Fibroblast of the aortic adventitia (primary cell): ENCODE measurements at regions not wholly inside any gene's neighbourhood (a gene's known extent, or its start where the extent isn't known, plus 50 kb on each side); places are given as distances from the start of the nearest gene placed in this dataset.

Experiments
- DNase-seq: peaks from one replicate; pipeline ENCODE4 v3.0.0-alpha.2; 2010; ENCODE audit warnings: low read depth
- H3K4me3 ChIP-seq: 2 replicates; pipeline ENCODE4 v1.5.1; 2011; ENCODE audit warnings: low read depth, mild to moderate bottlenecking, control low read depth, low read length, moderate library complexity
- TF ChIP-seq, protein P1 (sequence below): IDR thresholded peaks from 2 replicates; pipeline ENCODE4 v1.5.1; 2011; ENCODE audit warnings: mild to moderate bottlenecking, low read length, control low read depth, inconsistent platforms; ENCODE audit not compliant: insufficient read depth

DNA sequence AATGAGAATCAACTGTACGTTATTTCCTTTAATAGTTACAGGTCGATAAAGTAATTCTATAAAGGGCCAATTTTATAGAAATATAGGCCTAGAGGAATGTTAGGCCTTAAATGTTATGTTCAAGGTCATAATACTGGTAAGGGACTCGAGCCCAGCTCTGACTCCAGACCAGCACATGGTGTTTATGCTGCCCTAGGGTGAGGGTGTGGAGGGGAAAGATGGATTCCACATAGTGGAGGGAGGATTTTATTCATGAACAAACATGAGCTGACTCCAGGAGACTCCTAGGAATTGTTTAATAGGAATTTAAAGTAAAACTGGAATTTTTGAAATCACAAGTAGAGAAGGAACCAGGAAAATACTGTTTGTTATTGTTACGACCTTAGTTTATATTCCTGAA lies 139.9 kb downstream of the LACC1 start:
- no peak overlapping the region for H3K4me3 ChIP-seq
- DNase-seq: no peak
- TF ChIP-seq, protein P1, sequence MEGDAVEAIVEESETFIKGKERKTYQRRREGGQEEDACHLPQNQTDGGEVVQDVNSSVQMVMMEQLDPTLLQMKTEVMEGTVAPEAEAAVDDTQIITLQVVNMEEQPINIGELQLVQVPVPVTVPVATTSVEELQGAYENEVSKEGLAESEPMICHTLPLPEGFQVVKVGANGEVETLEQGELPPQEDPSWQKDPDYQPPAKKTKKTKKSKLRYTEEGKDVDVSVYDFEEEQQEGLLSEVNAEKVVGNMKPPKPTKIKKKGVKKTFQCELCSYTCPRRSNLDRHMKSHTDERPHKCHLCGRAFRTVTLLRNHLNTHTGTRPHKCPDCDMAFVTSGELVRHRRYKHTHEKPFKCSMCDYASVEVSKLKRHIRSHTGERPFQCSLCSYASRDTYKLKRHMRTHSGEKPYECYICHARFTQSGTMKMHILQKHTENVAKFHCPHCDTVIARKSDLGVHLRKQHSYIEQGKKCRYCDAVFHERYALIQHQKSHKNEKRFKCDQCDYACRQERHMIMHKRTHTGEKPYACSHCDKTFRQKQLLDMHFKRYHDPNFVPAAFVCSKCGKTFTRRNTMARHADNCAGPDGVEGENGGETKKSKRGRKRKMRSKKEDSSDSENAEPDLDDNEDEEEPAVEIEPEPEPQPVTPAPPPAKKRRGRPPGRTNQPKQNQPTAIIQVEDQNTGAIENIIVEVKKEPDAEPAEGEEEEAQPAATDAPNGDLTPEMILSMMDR: no peak

DNA sequence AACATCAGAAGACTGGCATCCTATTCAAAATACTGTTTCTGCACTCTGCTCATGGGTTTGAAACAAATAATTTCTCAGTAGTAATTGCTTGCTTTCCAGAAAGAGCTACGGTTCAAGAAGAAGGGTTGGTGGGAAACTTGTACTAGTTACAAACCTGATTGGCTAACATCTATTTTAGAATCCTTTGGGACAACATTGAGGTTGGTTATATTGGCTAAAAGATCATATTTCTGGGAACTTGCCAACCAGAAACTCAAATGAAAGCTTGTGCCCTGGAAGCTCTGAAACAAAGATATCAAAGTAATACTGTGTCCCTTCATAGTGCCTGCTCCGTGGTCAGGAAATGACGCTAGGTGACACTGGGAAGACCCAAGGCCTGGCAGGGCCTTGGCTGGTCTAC lies 141.7 kb downstream of the LACC1 start:
- no peak for DNase-seq
- TF ChIP-seq, protein P1: no peak
- no peak overlapping the region for H3K4me3 ChIP-seq

DNA sequence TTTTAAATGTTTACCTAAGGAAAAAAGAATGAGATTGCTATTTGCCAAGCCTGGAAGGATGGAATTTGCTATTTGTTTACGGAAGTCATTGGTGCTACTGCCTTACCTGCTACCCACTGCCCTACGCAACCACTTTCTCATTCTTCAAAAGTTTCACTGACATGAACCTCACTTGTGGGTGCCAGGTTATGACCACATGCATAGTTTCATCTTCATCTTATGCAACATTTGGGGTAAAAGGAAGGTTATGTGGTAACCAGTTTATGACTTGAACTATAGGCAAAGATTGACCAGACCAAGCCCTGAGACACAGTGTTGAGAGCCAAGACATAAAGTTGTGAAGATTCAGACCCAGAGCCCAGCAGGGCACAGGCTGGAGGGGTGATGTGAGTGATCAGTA lies 142.5 kb downstream of the LACC1 start:
- H3K4me3 ChIP-seq: no peak overlapping the region
- DNase-seq: no peak
- TF ChIP-seq, protein P1: no peak

DNA sequence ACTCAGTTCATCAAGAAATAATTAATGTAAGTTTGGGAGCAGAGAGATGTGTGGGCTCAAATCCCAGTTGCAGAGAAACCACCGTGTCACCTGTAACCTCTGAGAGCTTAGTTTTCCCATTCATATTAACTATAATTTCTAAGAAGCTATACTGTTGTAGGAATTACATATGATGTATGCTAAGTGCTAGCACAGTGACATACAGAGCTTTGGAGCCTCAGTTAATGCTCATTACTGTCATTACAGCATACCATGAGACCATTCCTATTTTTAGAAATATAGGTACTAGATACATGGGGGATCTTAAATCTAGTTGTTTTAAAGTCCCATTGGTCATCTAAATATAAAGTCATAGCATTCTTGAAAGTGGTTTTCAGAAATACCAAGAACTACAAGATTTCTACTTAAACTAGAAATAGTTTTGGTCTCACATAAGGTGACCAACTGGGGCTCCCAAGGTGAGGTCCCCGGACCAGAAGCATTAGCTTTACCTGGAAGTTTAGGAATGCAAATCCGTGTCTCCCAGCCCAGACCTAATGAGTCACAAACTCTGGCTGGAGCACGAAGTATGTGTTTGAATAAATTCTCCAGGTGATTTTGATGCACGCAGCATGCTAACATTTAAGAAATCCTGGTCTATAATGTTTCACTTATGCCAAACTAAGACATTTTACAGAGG lies 144.6 kb downstream of the LACC1 start:
- H3K4me3 ChIP-seq: no peak overlapping the region
- no peak for DNase-seq
- TF ChIP-seq, protein P1: no peak

DNA sequence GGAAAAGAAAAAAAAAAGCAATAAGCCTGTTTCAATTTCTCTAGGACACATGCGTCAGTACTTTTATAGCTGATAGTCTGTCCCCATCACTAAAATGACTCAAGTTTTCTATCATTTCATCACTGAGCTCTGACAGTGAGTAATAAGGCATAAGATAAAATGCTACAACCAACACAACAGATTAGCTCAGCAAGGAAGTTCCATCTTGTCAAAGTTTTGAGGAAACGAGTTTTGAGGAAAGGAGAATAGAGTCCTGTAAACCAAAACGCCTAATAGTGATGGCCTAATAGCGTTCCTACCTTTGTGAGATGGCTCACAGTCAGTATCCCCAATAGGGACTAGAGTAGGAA lies 145.1 kb downstream of the LACC1 start:
- TF ChIP-seq, protein P1: no peak
- no peak overlapping the region for H3K4me3 ChIP-seq
- DNase-seq: no peak

DNA sequence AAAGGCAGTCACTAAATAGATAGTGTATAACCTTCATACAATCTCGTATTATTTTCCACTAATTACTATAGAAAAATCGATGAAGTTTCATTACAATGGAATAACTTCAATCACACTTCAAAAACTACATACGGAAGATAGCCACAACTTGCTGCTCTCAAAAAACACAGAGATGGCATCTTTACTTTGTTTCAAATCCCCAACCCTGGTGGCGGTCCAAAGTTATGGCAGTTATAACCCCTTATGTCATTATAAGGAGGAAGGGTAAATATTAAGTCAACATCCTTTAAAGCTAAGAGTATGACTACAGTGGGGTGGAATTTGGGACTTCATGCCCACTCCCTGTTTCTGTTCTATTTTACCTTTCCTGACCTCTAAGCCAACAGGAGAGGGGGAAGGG lies 146.5 kb downstream of the LACC1 start:
- H3K4me3 ChIP-seq: no peak overlapping the region
- TF ChIP-seq, protein P1: no peak
- no peak for DNase-seq

DNA sequence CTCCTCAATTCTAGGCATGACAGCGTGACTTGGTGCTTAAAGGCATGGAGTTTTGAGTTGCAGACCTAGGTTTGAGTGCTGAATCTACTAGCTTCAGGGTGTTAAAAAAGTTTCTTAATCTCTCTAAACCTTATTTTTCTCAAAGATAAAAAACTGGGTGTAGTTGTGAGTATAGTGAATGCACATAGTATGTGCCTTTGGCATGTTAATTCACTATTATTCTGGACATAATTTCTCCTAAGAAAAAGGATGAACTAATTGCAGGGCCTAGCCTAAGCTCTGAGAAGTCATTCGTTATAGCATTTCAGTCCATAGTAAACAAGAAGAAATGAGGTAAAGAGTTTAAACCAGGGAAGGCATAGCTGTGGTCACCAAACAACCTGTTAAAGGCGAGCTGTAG lies 149.0 kb downstream of the LACC1 start:
- H3K4me3 ChIP-seq: no peak overlapping the region
- DNase-seq: no peak
- TF ChIP-seq, protein P1: no peak
